ENCODE measurements at regions not wholly inside any gene's neighbourhood (a gene's known extent, or its start where the extent isn't known, plus 50 kb on each side); places are given as distances from the start of the nearest gene placed in this dataset.

DNA sequence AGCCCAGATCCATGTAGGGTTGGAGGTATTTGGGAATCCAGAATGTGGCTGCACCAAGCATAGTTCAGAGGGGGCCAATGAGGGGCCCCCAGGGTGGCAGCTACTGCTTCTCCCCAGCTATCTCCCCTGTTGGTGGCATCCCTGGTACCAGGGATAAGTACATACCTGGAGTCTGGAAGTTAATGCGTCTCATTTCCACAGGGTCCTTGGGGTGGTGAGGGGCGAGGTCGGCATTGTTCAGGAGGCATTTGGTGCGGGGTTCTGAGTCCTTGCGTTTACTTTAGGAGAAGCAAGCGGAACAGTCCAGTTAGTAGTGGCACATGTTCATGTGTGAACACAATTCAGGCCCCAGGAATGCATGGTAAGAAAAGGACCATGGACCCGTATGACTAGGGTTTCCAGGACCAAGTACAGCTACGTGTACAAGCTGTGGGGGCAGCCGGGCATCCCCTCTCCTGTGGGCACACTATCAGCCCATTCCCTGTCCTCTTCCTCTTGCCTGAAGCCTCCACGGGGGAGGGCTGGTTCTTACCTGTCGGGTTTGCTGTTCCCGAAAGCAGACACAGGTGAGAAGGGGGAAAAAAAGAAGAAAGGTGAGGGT is 122.3 kb downstream of the PTPRS start:
- DNase-seq, result no peak

DNA sequence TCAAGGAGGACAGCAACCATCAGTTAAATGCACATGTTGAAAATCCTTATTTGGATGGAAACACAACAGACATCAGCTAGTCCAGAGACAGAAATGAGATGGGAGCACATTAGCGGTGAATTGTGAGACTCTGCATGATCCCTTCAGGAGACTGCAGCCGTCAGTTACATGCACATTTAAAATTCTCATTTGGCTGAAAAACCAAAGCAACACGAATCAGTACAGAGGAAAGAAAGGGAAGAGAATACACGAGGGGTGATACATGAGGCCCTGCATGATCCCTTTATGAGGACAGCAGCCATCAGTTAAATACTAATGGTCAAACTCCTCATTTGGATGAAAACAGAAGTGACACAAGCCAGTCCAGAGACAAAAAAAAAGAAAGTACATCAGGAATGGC is 123.4 kb downstream of the PTPRS start:
- DNase-seq, result no peak

DNA sequence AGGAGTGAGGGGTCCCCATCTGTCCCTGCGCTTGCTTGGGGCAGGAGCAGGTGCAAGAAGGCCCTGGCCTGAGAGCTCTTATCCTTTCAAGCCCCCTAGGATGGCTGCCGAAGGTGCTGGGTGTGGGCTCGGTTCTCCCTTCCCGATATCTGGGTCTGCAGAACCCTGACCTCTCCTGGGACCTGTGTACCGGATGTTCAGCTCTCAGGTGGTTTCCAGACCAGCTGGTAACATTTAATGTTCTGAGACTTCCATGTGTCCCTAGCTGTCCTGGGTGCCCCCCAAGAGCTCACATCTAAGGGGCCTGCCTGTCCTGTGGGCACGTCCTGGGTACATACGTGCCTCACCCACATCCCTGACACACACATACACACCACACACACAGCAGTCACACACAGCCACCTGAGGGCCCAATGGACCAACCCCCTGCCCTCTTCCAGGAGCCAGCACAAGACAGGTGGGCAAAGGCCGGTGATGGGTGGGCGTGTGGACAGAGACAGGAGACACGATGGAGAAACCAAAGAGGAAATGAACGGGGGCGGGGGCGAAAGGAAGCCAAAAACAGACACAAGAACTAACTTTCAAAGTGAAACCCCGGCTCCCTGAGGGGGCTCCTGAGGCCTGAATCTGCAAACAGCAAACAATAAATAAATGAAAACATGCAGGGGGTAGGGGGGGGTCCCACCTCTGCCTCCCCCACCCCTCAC is 124.3 kb downstream of the PTPRS start:
- DNase-seq, result no peak

DNA sequence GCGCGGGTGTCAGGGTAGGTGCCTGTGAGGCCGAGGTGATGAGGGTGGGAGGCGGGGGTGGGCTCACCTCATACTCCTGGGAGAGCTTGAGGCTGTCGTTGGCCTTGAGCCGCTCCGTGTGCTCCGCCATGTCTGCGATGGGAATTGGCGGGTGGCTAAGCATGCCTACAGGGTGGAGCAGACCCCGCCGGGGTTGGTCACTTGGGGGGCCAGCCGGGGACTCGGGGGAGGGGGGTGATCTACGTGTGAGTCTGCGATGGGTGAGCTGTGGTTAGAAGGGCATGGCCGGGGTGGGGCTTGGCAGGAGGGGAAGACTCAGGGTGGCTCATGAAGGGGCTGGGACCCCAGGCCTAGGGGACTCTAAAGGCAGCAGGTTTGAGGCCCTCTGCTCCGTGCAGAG is 125.2 kb downstream of the PTPRS start:
- no peak for DNase-seq

DNA sequence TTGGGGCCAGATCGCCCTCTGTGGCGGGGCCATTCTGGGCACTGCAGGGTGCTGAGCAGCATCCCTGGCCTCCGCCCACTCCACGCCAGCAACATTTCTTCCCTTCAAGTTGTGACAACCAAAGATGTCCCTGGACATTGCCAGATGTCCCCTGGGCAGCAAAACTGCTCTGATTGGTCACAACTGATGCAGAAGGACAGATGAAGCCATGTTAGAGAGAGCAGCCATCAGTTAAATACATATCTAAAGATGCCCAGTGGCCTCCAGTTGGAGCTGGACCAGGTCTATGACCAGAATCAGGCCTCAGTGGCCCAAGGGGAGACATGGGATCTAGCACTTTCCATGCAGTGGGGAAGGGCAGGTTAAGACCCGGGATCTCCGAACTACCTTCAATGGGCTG is 125.7 kb downstream of the PTPRS start:
- DNase-seq, result no peak

DNA sequence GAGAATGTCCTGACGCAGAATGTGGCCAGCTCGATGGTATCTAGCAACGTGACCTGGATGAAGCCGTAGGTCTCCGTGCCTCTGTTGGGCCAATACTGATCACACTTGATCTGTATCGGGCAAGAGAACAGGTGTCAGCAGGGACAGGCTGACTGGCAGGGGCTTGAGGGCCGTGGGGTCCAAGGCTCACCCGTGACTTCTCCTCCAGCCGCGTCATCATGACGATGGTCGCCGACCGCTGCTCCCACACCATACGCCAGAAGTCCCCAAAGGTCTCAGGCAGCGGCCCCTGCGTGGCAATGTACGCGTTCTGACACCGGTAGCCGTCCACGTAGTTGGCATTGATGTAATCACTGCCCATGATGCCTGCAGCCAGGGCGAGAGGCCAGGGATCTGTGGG is 126.2 kb downstream of the PTPRS start:
- no peak for DNase-seq

DNA sequence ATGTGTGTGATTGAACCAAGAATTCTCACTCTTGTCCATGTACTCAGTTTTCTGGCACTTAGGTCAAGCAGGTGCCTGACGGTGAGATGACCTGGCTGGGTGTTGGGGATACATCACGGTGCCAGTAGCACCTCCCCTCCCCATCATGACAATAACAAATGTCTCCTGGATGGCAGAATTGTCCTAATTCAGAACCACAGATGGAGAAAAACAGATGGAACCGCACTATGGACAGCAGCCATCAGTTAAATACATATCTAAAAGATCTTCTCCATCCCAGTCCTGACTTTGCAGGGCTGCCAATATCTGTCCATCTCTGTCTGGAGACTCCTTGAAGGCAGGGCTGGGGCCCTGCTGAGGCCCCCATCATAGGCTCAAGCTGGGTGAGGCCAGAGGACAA is 126.9 kb downstream of the PTPRS start:
- no peak for DNase-seq

DNA sequence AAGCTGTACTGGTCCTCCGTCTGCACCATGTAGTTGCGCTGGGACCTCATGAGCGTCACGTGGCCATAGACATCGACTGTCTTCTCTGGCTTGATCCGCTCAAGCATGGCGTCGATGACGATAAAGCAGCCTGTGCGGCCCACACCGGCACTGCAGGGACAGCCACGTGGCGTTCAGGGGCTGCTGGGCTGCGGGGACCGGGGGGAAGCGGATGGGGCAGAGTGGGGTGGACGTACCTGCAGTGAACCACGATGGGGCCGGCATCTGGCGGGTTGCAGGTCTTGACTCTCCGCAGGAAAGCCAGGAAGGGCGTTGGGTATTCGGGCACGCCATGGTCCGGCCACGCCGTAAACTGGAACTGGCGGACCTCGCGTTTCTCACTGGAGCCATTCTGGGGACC is 128.5 kb downstream of the PTPRS start:
- DNase-seq, result no peak

DNA sequence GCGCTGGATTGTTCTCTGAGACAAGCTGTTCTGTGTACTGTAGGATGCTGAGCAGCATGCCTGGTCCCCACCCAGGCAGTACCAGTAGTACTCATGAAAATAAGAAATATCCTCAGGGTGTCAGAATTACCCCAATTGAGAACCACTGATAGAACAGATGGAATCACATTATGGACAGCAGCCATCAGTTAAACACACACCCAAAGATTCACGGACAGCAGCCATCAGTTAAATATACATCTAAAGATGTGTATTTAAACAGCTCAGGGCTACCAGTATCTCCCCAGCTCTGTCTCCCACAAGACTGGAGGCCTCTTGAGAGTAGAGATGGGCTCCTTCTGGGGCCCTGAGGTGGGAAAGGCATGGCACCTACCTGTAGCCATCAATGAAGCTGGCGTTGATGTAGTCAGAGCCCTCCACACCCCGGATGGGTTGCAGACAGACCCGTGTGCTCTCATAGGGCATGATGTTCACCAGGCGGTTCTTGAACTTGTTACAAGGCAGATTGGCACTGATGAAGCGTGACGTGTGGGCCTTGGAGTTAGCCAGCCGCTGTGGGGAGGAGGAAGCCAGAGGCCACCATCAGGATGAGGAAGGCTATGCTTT is 129.3 kb downstream of the PTPRS start:
- no peak for DNase-seq

DNA sequence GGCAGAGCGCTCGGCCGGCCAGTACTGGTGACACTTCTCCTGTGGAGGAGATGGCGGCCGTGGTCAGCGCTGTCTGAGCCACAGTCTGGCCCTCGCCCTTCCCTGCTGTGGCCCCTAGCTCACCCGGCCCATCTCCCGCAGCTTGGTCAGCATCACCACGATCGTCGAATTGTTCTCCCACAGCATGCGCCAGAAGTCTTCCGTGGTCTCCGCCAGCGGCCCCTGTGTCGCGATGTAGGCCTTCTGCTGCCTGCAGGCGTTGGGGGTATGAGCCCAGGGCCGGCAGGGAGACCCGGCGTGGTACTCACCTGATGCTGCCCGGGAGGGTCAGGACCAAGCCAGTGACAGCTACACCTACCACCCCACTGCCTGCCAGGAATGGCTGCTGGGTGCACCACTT is 130.1 kb downstream of the PTPRS start:
- DNase-seq, result no peak

DNA sequence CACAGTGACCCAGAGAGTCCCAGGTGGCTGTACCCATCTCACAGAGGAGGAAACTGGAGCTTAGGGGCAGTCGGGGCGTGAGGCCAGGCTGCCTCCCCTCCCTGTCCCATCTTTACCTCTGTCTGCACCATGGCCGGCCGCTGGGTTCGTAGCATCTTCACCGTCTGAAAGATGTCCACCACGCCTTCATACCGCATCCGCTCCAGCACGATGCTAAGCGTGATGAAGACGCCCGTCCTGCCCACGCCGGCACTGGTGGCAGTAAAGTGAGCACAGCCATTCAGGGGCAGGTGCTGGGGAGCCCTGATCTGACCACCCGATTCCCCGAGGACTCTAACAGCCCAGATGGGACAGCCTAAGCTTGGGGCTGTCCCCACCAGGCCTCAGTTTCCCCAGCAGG is 132.8 kb downstream of the PTPRS start:
- no peak for DNase-seq

DNA sequence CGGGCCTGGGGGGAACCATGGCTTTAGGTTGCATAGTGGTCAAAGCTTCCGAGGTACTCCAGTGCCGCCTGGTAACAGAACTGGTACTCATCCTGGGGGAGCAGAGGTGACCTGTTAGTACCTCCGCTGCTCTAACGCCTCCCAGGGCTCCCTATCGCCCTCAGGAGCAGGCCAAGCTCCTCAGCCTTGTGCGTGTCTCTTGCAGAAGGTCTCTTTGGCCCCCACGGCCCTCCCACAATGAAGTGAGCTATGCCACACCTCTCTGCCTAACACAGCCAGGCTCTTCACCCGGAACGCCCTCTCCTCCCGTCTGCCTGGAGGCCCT is 133.9 kb downstream of the PTPRS start:
- DNase-seq, result no peak

DNA sequence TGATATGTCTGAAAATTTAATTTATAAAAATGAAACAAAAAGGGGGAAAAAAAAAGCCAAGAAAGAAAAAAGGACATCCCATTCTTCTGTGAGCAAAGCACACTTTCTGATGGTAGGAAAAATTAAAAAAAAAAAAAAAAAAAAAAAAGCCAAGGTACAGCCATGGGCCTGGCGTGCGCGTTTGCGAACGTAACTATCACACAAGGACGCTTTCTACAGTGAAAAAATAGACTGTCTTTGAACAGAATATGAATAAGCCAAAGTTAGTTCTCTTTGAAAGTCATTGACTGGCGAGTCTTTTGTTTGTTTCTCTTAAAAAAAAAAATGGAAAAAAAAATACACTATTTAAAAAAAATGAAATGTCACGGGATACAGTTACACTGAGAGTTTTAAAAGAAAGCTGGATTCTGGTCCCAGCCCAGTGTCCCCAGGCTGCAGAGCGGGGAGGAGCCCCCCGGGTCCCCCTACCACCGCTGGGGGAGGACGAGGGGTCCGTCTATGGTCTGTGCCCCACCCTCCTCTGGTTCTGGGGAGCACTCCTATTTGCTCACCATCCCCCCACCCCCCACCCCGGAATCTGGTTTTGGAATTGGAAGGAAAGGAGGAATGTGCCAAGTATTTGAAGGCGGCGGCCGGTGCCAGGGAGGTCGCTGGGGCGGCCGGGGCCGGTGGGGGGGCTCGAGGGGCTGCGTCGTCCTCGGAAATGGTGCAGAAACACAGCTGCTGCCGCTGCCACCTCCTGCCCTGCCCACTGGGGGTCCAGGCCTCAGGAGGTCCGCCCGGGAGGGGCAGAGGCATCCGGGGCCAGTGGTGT is 134.5 kb downstream of the PTPRS start:
- no peak for DNase-seq

DNA sequence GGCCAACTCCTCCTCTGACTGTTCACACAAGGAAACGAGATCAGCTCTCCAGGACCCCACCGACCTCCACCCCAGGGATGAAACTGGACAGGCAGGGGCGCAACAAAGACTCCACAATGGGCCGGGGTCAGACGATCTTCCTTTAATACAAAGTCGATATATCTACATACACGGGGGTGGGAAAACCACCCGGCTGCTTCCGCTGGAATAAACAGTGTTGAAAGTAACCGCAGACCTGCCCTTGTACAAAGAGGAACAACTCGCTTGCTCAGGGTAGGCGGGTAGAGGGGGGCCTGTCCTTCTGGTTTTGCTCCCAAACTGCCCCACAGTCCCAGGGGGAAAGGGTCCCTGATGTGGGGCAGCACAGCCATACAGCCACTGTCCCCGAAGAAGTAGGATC is 135.2 kb downstream of the PTPRS start:
- DNase-seq, result no peak

DNA sequence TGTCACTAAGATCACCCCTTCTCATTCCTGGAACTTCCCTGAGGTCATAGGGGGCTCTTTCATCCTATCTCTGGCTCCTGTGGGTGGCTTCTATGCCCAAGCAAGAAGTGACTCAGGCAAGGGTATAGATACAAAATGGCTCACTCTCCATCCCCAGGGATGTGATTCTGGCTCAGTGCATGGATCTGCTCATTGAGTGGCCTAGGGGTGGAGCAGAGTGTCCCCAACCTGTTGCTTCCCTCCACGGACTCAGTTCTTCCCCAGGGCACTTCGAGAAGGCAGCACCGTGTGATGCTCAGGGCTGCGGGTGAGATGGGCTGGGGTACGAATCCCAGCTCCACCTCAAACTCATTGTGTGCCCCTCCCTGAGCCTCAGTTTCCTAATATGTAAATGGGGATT is 136.4 kb downstream of the PTPRS start:
- no peak for DNase-seq

All from hypothalamus (tissue), 51 donors.